ENCODE measurements at regions not wholly inside any gene's neighbourhood (a gene's known extent, or its start where the extent isn't known, plus 50 kb on each side); places are given as distances from the start of the nearest gene placed in this dataset.
"Not testable (repeated sequence)": the region's sequence is repeated elsewhere in the genome, so short reads cannot be mapped to it uniquely, and the experiment has no call there.

GRCh38 chr13:53351021-53351420 lies 322.4 kb downstream of the OLFM4 start:
- no peak overlapping the region for H3K4me3 ChIP-seq (ENCODE audit: low read depth, low read length)

- no peak overlapping the region for H3K4me3 ChIP-seq (ENCODE audit: low read depth, low read length)
Measured at GRCh38 chr13:53357582-53357981, 329.0 kb downstream of the OLFM4 start.

GRCh38 chr13:53368948-53369347 lies 340.3 kb downstream of the OLFM4 start:
- H3K4me3 ChIP-seq (ENCODE audit: low read depth, low read length) = no peak overlapping the region

GRCh38 chr13:53379485-53379884 lies 350.9 kb downstream of the OLFM4 start:
- H3K4me3 ChIP-seq (ENCODE audit: low read depth, low read length) = no peak overlapping the region

- no peak overlapping the region for H3K4me3 ChIP-seq (ENCODE audit: low read depth, low read length)
Measured at GRCh38 chr13:53382008-53382407, 353.4 kb downstream of the OLFM4 start.

GRCh38 chr13:53398051-53398450 lies 369.4 kb downstream of the OLFM4 start:
- H3K4me3 ChIP-seq (ENCODE audit: low read depth, low read length) = no peak overlapping the region

- H3K4me3 ChIP-seq (ENCODE audit: low read depth, low read length) = no peak overlapping the region
Measured at GRCh38 chr13:53405616-53406015, 377.0 kb downstream of the OLFM4 start.

GRCh38 chr13:53408306-53408705 lies 379.7 kb downstream of the OLFM4 start:
- H3K4me3 ChIP-seq (ENCODE audit: low read depth, low read length) = no peak overlapping the region

- no peak overlapping the region for H3K4me3 ChIP-seq (ENCODE audit: low read depth, low read length)
Measured at GRCh38 chr13:53408847-53409568, 380.4 kb downstream of the OLFM4 start.

- H3K4me3 ChIP-seq (ENCODE audit: low read depth, low read length) = no peak overlapping the region
Measured at GRCh38 chr13:53411463-53411862, 382.9 kb downstream of the OLFM4 start.

- no peak overlapping the region for H3K4me3 ChIP-seq (ENCODE audit: low read depth, low read length)
Measured at GRCh38 chr13:53415135-53415534, 386.5 kb downstream of the OLFM4 start.

- H3K4me3 ChIP-seq (ENCODE audit: low read depth, low read length) = no peak overlapping the region
Measured at GRCh38 chr13:53417601-53418000, 389.0 kb downstream of the OLFM4 start.

- no peak overlapping the region for H3K4me3 ChIP-seq (ENCODE audit: low read depth, low read length)
Measured at GRCh38 chr13:53422415-53422814, 393.8 kb downstream of the OLFM4 start.

- no peak overlapping the region for H3K4me3 ChIP-seq (ENCODE audit: low read depth, low read length)
Measured at GRCh38 chr13:53436396-53436795, 407.8 kb downstream of the OLFM4 start.

GRCh38 chr13:53439439-53440225 lies 411.0 kb downstream of the OLFM4 start:
- no peak overlapping the region for H3K4me3 ChIP-seq (ENCODE audit: low read depth, low read length)

GRCh38 chr13:53442979-53443378 lies 414.4 kb downstream of the OLFM4 start:
- no peak overlapping the region for H3K4me3 ChIP-seq (ENCODE audit: low read depth, low read length)

- H3K4me3 ChIP-seq (ENCODE audit: low read depth, low read length) = no peak overlapping the region
Measured at GRCh38 chr13:53445686-53446085, 417.1 kb downstream of the OLFM4 start.

- no peak overlapping the region for H3K4me3 ChIP-seq (ENCODE audit: low read depth, low read length)
Measured at GRCh38 chr13:53447456-53447855, 418.8 kb downstream of the OLFM4 start.

- H3K4me3 ChIP-seq (ENCODE audit: low read depth, low read length) = no peak overlapping the region
Measured at GRCh38 chr13:53447863-53448262, 419.2 kb downstream of the OLFM4 start.

GRCh38 chr13:53452263-53452808 lies 423.7 kb downstream of the OLFM4 start:
- not testable (repeated sequence) for H3K4me3 ChIP-seq (ENCODE audit: low read depth, low read length)

- no peak overlapping the region for H3K4me3 ChIP-seq (ENCODE audit: low read depth, low read length)
Measured at GRCh38 chr13:53460796-53461195, 432.2 kb downstream of the OLFM4 start.

GRCh38 chr13:53463106-53463505 lies 434.5 kb downstream of the OLFM4 start:
- H3K4me3 ChIP-seq (ENCODE audit: low read depth, low read length) = no peak overlapping the region

Measured in iPS-11a (cell line).